Stimulated activated CD4-positive, alpha-beta T cell treated with anti-CD3 and anti-CD28 coated beads, Interleukin-4, amount 100 ng/mL, for 1 hour (primary cell): ENCODE measurements at regions not wholly inside any gene's neighbourhood (a gene's known extent, or its start where the extent isn't known, plus 50 kb on each side); places are given as distances from the start of the nearest gene placed in this dataset.

Experiments
- DNase-seq: peaks from one replicate; pipeline ENCODE4 v3.0.0-alpha.2; 2020

DNA sequence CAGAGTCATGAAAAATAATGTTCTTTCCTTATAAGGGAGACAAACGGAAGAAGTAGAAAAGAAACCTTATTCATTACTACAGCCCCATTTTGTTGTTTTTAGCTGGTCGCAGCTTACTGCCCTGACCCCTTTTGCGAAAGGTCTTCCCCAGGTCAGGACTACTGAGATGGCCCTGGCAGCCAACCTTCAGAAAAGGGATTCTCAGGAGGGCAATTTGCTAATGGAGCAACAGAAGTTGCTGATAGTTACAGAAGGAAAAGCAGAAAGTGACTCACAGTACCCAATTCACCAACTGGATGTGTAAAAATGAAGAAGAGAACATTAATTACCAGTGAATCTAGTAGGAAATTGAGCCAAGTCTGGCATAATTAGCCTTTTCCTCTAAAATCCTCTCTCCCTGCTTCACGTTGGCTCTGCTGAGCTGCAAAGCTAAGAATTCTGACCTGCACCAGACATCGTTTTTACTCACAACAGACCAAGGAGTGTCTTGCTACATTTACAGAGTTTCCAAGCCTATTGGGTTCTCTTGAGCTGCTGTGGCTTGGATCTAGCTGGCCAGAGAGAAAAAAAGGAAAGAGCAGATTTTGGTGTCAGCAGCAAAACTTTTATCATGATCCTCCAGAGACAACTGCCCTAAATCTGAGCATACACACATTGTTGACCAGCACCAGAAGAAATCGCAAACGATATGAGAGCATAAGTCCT lies 499.9 kb upstream of the FZD8 start:
- no peak for DNase-seq

- DNase-seq, result no peak
These were observed 487.0 kb upstream of the FZD8 start for GRCh38 chr10:36129051-36129450.

DNA sequence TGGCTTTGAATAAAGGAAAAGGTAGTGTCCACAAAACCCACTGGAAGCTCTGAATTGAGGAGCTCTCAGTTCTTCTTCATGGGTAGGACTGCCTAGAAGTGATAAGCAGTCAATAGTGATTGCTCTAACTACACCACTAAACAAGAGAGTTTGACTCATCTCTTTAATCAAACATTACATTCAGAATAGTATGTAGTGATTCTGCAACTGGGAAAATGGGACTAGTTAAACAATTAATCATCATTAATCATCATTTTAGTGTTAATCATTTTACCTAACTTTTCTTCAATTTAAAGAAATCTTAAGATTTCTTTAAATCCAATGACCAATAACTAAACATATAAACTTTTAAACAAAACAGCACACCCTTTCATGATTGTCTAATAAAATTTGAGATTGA lies 484.0 kb upstream of the FZD8 start:
- no peak for DNase-seq

GRCh38 chr10:36119455-36119854 lies 477.4 kb upstream of the FZD8 start:
- DNase-seq, result no peak

DNA sequence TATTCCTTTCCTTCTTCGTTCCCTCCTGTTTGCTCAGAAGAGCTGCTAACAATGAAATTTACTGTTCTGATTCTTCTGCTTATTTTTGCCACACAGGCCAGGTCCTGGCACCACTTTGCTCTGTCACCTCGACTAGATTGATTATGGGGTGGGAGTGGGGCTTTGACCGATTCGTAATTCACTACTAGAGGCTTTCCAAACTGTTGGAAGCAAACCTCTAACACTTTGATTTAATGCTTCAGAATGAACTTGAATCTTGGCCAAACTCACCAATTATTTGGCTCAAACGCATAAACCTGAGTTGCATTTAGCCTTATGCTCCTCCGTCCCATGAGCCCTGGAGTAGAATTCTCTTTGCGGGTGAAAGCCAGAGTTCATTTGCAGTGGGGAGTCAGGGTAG lies 476.2 kb upstream of the FZD8 start:
- no peak for DNase-seq

GRCh38 chr10:36117890-36118289 lies 475.8 kb upstream of the FZD8 start:
- no peak for DNase-seq

DNA sequence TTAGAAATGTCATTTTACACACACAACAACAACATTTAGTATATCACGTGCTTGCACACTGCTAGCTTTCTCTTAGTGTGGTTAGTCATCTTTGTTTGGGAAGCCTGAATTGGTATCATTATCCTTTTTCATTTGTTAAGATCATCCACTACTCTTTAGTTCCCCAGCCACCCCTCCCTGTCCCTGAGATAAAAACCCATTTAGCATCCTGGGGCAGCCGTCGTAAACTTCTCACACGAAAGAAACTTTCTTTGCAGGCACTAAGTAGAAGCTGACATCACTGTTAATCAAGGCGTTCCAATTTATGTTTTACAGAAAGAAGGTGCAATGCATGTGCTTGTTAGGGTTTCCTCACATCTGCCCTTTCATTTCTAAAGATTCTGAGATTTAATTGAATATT lies 475.1 kb upstream of the FZD8 start:
- no peak for DNase-seq

GRCh38 chr10:36116731-36117130 lies 474.6 kb upstream of the FZD8 start:
- DNase-seq, result no peak

GRCh38 chr10:36116040-36116439 lies 473.9 kb upstream of the FZD8 start:
- DNase-seq, result no peak

DNA sequence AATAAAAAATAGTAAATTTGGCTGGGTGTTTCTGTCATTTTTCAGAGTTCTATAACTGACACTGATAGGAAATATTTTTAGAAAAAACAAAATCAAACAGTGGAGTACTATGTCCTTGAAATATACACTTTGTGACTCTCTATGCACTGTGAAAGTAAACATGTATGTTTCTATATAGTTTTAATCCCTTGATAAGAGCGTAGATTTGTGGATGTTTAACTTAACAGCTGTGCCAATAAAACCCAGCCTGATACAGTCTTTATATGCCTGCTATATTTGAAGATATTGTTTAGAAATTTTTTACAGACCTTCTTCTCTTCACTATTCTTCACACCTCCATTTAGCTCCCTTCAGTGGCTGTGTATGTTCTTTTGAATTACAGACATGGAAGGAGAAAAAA lies 473.3 kb upstream of the FZD8 start:
- DNase-seq, result no peak

- DNase-seq, result no peak
These were observed 472.8 kb upstream of the FZD8 start for GRCh38 chr10:36114913-36115312.

GRCh38 chr10:36114141-36114540 lies 472.0 kb upstream of the FZD8 start:
- DNase-seq, result no peak

GRCh38 chr10:36111676-36112075 lies 469.6 kb upstream of the FZD8 start:
- no peak for DNase-seq

GRCh38 chr10:36110097-36110496 lies 468.0 kb upstream of the FZD8 start:
- DNase-seq, result no peak

DNA sequence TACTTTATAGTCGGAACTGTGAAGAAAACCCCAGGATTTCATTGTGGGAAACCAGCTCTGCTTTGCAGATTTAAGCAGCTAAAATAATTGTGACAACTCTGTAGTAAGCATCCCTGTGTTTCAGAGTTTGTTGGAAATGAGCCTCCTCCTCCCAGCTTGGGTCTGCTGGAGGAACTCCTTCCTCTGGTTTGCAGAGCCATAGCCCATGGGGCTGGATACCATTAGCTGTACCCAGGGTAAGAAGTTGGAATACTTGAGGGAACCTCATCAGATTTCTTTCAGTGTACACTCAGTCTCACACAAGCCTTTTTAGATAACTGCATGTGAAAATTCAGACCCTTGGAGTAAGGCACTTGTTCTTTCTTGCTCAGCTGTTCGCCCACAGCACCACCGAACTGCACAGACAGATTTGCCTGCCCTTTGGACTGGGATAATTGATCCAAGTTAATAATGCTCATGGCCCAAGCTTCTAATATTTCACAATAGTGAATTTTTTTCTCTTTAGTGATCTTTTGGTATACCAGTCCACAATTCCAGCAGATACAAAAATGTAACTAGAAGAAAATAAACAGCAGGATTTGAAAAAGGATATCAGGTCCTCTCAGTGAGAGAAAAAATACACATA lies 467.4 kb upstream of the FZD8 start:
- DNase-seq, result no peak

- no peak for DNase-seq
These were observed 455.6 kb upstream of the FZD8 start for GRCh38 chr10:36097696-36098095.

DNA sequence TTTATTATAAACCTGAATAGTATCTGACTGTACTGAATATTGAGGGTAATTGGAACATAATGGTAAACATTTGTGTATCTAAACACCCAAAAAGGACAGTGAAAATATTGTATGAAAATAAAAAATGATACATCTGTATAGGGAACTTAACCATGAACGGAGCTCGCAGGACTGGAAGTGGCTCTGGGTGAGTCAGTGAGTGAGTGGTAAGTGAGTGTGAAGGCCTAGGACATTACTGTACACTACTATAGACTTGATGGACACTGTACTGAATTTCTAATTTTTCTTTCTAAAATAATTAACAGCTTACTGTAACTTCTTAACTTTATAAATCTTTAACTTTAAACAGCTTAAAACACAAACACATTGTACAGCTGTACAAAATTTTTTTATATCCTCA lies 454.5 kb upstream of the FZD8 start:
- no peak for DNase-seq

- DNase-seq, result no peak
These were observed 452.0 kb upstream of the FZD8 start for GRCh38 chr10:36094096-36094495.

DNA sequence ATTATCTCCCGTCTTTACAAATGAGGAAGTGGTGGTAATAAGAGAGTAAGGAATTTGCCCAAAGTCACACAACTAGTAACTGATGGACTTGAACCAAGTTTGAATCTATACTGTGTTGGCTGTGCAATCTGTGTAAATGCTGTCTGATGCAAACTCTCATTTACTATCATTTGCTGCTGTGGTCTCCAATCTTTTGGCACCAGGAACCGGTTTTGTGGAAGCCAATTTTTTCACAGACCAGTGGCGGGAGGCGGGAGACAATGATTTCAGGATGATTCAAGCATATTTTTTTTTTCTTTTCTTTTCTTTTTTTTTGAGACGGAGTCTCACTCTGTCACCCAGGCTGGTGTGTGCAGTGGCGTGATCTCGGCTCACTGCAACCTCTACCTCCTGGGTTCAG lies 450.0 kb upstream of the FZD8 start:
- no peak for DNase-seq

DNA sequence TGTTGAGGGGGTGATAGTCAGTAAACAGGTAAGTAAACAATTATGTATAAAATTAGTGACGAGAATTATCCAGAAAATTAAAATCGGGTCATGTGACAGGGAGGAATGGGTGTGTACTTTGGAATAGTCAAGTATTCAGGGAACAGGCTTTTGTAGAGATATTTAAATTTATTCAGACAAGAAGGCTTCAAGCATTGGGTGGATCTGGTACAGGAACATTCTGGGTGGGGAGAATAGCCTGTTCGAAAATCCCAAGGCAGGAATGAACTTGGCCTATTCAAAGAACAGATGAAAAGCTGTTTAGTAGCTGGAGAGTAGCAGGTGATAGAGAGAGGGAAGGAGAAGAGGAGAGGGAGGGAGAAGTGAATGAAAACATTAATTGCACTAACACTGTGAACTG lies 448.9 kb upstream of the FZD8 start:
- DNase-seq, result no peak

GRCh38 chr10:36089790-36090440 lies 447.8 kb upstream of the FZD8 start:
- DNase-seq, result no peak

DNA sequence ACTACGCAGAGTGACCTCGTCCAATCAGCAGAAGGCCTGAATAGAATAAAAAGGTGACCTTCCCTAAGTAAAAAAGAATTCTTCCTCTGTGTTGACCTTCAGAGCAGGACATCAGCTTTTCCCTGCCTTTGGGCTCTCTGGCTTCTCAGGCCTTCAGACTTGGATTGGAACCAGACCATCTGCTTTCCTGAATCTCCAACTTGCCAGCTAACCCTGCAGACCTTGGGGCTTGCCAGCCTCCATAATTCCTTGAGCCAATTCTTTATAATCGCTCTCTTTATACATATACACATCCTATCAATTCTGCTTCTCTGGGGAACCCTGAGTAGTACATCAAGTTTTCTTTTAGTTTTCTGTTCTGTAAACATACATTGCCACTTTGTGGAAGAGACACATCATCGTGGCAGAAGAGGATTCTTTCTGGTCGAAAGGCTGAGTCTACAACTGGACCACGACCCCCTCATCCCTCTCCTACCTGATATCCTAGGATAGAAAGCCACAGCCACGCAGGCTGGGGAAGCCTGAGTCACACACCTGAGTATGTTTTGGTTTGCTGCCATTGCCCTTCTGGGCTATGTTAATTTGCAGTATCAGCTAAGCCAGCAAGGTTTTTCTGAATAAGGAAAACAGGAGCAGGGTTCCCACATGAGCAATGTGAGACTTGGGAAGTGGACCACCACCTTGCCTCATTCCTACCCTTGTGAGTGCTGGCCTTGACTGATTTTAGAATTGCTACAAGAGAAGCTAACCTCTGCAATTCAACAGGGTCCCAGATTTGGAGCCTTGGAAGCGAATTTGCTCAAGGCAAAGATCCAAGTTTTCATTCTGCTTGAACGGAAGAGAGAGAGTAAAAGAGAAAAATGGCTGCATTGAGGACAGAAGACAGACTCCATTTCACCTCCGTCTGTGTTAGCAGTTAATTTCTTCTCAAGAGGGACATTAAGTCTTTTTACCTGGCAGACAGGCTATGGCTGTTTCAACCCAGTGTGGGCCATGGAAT lies 445.2 kb upstream of the FZD8 start:
- no peak for DNase-seq

GRCh38 chr10:36075196-36075595 lies 433.1 kb upstream of the FZD8 start:
- no peak for DNase-seq
